ENCODE measurements at regions not wholly inside any gene's neighbourhood (a gene's known extent, or its start where the extent isn't known, plus 50 kb on each side); places are given as distances from the start of the nearest gene placed in this dataset.

GRCh38 chr5:56705217-56705616 is 110.1 kb upstream of the MAP3K1 start:
- TF ChIP-seq TAF1 (IDR thresholded peaks at IDR 0.05; ENCODE audit: borderline replicate concordance, insufficient read depth, low read length) (no peak), SIN3A (IDR thresholded peaks at IDR 0.05; ENCODE audit: borderline replicate concordance, insufficient read depth, low read length) (no peak), REST (IDR thresholded peaks at IDR 0.05; ENCODE audit: insufficient read depth in 1 of 2, low read depth in 2 of 2, low read length in 2 of 2) (no peak), POLR2AphosphoS5 (IDR thresholded peaks at IDR 0.05; ENCODE audit: low read depth, low read length) (no peak), FOXP2 (optimal IDR thresholded peaks at IDR 0.05; ENCODE audit: borderline replicate concordance, extremely low read depth, extremely low read length, insufficient read depth) (no peak)

GRCh38 chr5:56703952-56704351 is 111.4 kb upstream of the MAP3K1 start:
- TF ChIP-seq REST (IDR thresholded peaks at IDR 0.05; ENCODE audit: insufficient read depth in 1 of 2, low read depth in 2 of 2, low read length in 2 of 2) (no peak), SIN3A (IDR thresholded peaks at IDR 0.05; ENCODE audit: borderline replicate concordance, insufficient read depth, low read length) (no peak), POLR2AphosphoS5 (IDR thresholded peaks at IDR 0.05; ENCODE audit: low read depth, low read length) (no peak), TAF1 (IDR thresholded peaks at IDR 0.05; ENCODE audit: borderline replicate concordance, insufficient read depth, low read length) (no peak), FOXP2 (optimal IDR thresholded peaks at IDR 0.05; ENCODE audit: borderline replicate concordance, extremely low read depth, extremely low read length, insufficient read depth) (no peak)

- TF ChIP-seq REST (IDR thresholded peaks at IDR 0.05; ENCODE audit: insufficient read depth in 1 of 2, low read depth in 2 of 2, low read length in 2 of 2) = no peak
- no peak for TF ChIP-seq POLR2AphosphoS5 (IDR thresholded peaks at IDR 0.05; ENCODE audit: low read depth, low read length)
- TF ChIP-seq SIN3A (IDR thresholded peaks at IDR 0.05; ENCODE audit: borderline replicate concordance, insufficient read depth, low read length) = no peak
- no peak for TF ChIP-seq TAF1 (IDR thresholded peaks at IDR 0.05; ENCODE audit: borderline replicate concordance, insufficient read depth, low read length)
- no peak for TF ChIP-seq FOXP2 (optimal IDR thresholded peaks at IDR 0.05; ENCODE audit: borderline replicate concordance, extremely low read depth, extremely low read length, insufficient read depth)
Measured at GRCh38 chr5:56700711-56701110, 114.6 kb upstream of the MAP3K1 start.

GRCh38 chr5:56699538-56699937 is 115.8 kb upstream of the MAP3K1 start:
- TF ChIP-seq SIN3A (IDR thresholded peaks at IDR 0.05; ENCODE audit: borderline replicate concordance, insufficient read depth, low read length) = no peak
- TF ChIP-seq FOXP2 (optimal IDR thresholded peaks at IDR 0.05; ENCODE audit: borderline replicate concordance, extremely low read depth, extremely low read length, insufficient read depth) = no peak
- TF ChIP-seq POLR2AphosphoS5 (IDR thresholded peaks at IDR 0.05; ENCODE audit: low read depth, low read length) = no peak
- no peak for TF ChIP-seq REST (IDR thresholded peaks at IDR 0.05; ENCODE audit: insufficient read depth in 1 of 2, low read depth in 2 of 2, low read length in 2 of 2)
- TF ChIP-seq TAF1 (IDR thresholded peaks at IDR 0.05; ENCODE audit: borderline replicate concordance, insufficient read depth, low read length) = no peak

All from PFSK-1 (cell line).